GM13976 (cell line): ENCODE measurements at regions not wholly inside any gene's neighbourhood (a gene's known extent, or its start where the extent isn't known, plus 50 kb on each side); places are given as distances from the start of the nearest gene placed in this dataset.
"Not testable (repeated sequence)": the region's sequence is repeated elsewhere in the genome, so short reads cannot be mapped to it uniquely, and the experiment has no call there.

ENCODE experiments used
- DNase-seq: peaks from one replicate; pipeline ENCODE4 v3.0.0; 2012; ENCODE audit warnings: low spot score
- CTCF ChIP-seq: IDR thresholded peaks from 2 replicates; pipeline ENCODE4 v1.5.1; 2012; ENCODE audit warnings: borderline replicate concordance, mild to moderate bottlenecking; ENCODE audit not compliant: insufficient read depth; ENCODE audit errors: extremely low read depth, missing control alignments, control extremely low read depth
- in situ Hi-C: fragments of 300-500 bp; cut with MboI; formaldehyde crosslinking; loops from one replicate; pipeline ENCODE4 v1.12.0; 2022; ENCODE audit warnings: low sequenced_read_pairs, mixed read lengths, inconsistent platforms; ENCODE audit not compliant: unreplicated experiment

DNA sequence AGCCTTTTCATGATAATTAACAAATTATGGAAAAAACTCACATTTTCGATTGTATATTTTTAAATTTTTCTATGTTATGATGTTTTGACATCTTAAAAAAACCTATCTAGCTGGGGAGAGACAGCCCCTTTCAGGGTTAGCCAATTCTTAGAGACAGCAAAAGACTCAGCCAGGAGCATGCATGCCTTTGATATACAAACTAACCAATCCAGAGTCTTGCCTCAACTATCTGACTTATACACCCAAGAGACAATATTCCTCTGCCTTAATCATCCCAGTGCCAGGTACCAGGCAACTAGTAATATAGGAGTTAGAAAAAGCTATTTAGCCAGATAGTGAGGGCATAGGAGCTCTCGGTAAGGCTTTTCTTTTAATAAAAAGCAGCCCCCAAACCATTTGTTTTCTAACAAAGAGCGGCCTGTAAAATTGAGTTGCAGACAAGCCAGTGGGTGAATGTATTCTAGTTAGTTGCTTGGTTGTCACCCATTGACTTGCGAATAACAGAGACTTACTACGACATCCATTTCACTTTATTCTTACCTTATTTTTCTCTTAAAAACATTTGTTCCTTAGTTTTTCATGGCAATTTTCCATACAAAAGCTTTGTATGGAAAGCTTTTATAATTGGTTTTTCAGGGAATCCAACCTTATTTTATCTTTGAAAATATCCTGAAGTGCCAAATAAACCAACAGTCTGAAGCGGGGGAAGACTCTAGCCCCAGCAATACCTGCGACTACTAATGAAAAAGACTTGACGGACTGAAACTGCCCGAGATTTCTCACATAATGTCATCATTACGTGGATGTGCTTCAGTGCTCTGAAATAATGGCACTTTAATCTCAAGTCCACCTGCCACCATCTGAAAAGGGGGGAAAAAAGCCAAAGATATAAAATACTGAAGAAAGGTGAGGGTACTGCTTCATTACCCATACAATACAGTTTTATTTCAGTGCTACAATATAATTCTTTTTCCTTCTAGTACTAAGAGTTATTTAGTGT lies 64.6 kb upstream of the ATP2C1 start:
- TF ChIP-seq CTCF: no peak
- no peak for DNase-seq
- in situ Hi-C loops: no loop called here

DNA sequence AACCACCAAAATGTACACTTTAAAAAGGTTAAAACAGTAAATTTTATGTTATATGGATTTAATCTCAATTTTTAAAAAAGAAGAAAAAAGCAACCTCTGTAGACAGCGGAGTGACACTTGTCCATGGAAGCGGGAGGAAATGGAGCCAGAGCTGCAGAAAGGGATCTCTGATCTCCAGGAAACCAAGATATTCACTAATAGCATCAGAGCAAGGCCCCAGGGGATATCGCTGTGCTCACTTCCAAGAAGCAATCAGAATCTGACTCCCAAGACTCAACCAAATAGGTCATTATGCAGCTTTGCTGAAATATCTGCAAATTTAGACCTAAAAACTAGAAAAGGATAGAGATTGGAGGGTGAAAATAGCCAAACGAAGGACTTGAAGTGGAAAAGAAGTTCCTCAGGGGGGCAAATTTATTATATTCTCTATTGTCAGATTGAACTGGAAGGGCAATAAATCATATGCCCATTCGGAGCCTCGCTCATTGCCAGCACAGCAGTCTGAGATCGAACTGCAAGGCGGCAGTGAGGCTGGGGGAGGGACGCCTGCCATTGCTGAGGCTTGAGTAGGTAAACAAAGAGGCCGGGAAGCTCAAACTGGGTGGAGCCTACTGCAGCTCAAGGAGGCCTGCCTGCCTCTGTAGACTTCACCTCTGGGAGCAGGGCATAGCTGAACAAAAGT lies 62.0 kb upstream of the ATP2C1 start:
- in situ Hi-C loops: no loop called here
- DNase-seq: no peak
- no peak for TF ChIP-seq CTCF

DNA sequence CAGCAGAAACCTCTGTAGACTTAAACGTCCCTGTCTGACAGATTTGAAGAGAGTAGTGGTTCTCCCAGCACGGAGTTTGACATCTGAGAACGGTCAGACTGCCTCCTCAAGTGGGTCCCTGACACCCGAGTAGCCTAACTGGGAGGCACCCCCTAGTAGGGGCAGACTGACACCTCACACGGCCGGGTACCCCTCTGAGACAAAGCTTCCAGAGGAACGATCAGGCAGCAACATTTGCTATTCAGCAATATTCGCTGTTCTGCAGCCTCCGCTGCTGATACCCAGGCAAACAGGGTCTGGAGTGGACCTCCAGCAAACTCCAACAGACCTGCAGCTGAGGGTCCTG lies 61.5 kb upstream of the ATP2C1 start:
- in situ Hi-C loops, DNase-seq: not testable (repeated sequence)

DNA sequence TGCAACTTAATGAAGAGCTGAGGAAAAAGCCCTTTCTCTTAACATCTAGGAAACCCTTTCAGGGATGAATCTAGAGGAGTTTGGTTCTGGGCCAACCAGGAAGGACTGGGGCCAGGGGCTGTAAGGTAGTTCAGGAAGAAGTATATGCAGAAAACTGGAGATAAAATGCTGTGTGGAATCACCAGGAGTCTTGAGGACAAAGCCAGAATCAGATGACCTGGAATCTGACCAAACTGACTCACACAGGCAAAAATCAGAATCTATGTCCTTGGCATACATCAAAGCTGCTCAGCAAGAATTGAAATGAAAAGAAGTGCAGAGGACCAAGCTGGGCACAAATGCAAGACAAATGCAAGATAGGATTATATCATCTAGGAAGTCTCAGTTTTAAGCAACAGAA lies 59.4 kb upstream of the ATP2C1 start:
- DNase-seq: no peak
- no peak for TF ChIP-seq CTCF
- in situ Hi-C loops: no loop called here

DNA sequence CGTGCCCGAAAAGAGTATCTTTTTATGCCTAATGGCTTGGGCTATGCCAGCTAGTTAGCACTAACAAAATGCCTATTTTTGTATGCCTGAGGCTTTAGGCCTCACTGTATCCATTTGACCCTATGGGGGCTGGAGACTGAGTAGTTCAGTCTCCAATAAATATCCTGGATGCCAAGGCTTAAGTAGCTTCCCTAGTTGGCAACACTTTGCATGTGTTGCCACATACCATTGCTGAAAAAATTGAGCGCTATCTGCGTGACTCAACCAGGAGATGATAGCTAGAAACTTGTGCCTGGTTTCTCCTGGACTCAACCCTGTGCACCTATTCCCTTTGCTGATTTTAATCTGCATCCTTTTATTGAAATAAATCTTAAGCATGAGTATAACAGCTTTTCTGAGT lies 58.4 kb upstream of the ATP2C1 start:
- DNase-seq: no peak
- in situ Hi-C loops: no loop called here
- TF ChIP-seq CTCF: no peak

DNA sequence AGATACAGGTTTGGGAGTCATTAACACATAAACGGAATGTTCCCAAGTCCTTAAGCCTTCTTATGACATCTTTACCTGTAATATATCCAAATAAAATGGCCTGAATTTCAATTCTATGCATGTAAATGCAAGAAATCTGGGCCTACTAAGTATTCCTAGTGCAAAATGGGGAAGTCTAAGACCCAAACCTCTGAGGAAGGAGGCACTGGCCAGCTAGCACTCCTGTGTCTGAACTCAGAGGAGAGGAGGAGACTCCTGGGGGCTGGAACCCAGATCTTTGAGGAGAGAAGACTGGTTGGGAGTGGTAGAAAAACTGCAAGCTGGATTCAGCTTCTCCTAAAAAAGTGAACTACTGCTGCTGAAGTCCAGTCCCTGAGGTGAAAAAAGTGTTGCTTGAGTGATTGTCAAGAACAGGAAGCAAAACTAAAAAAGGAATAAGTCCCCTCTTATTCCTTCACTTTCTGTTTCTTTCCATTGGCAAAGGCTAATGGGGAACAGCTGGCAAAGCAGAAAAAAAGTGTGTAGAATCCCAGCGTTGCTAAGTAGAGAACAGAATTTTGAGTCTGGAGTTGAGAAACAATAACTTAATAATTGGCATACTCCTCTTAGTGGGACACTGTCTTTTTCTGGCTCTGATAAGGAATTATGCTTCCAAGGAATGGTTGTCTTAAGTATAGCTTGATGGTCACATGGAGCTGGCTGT lies 54.8 kb upstream of the ATP2C1 start:
- DNase-seq: no peak
- in situ Hi-C loops: no loop called here
- TF ChIP-seq CTCF: no peak
